ENCODE measurements at regions not wholly inside any gene's neighbourhood (a gene's known extent, or its start where the extent isn't known, plus 50 kb on each side); places are given as distances from the start of the nearest gene placed in this dataset.

GRCh38 chr3:10555263-10555662 is 49.9 kb upstream of the ATP2B2 start:
- DNase-seq (ENCODE audit: low read depth), result no peak

GRCh38 chr3:10556312-10556711 is 50.9 kb upstream of the ATP2B2 start:
- DNase-seq (ENCODE audit: low read depth), result no peak

GRCh38 chr3:10557250-10557649 is 51.9 kb upstream of the ATP2B2 start:
- DNase-seq (ENCODE audit: low read depth), result no peak

GRCh38 chr3:10557781-10558373 is 52.5 kb upstream of the ATP2B2 start:
- no peak for DNase-seq (ENCODE audit: low read depth)

- DNase-seq (ENCODE audit: low read depth), result no peak
These were observed 53.4 kb upstream of the ATP2B2 start for GRCh38 chr3:10558736-10559135.

- DNase-seq (ENCODE audit: low read depth), result no peak
These were observed 54.9 kb upstream of the ATP2B2 start for GRCh38 chr3:10560060-10560861.

GRCh38 chr3:10561162-10561945 is 56.0 kb upstream of the ATP2B2 start:
- DNase-seq (ENCODE audit: low read depth), result no peak

- no peak for DNase-seq (ENCODE audit: low read depth)
These were observed 56.7 kb upstream of the ATP2B2 start for GRCh38 chr3:10561946-10562560.

- no peak for DNase-seq (ENCODE audit: low read depth)
These were observed 58.0 kb upstream of the ATP2B2 start for GRCh38 chr3:10563396-10563795.

- no peak for DNase-seq (ENCODE audit: low read depth)
These were observed 60.4 kb upstream of the ATP2B2 start for GRCh38 chr3:10565814-10566213.

- DNase-seq (ENCODE audit: low read depth), result no peak
These were observed 61.1 kb upstream of the ATP2B2 start for GRCh38 chr3:10566451-10566850.

- DNase-seq (ENCODE audit: low read depth), result no peak
These were observed 63.2 kb upstream of the ATP2B2 start for GRCh38 chr3:10568549-10568948.

GRCh38 chr3:10570196-10570946 is 65.0 kb upstream of the ATP2B2 start:
- DNase-seq (ENCODE audit: low read depth), result no peak

- DNase-seq (ENCODE audit: low read depth), result no peak
These were observed 68.8 kb upstream of the ATP2B2 start for GRCh38 chr3:10574101-10574620.

GRCh38 chr3:10575601-10576160 is 70.3 kb upstream of the ATP2B2 start:
- no peak for DNase-seq (ENCODE audit: low read depth)

- DNase-seq (ENCODE audit: low read depth), result no peak
These were observed 72.1 kb upstream of the ATP2B2 start for GRCh38 chr3:10577486-10577885.

GRCh38 chr3:10580426-10580825 is 75.0 kb upstream of the ATP2B2 start:
- DNase-seq (ENCODE audit: low read depth), result no peak

- DNase-seq (ENCODE audit: low read depth), result no peak
These were observed 75.9 kb upstream of the ATP2B2 start for GRCh38 chr3:10581251-10581650.

- no peak for DNase-seq (ENCODE audit: low read depth)
These were observed 76.3 kb upstream of the ATP2B2 start for GRCh38 chr3:10581716-10582115.

GRCh38 chr3:10582733-10583132 is 77.3 kb upstream of the ATP2B2 start:
- DNase-seq (ENCODE audit: low read depth), result no peak

Data from stimulated activated CD8-positive, alpha-beta memory T cell treated with anti-CD3 and anti-CD28 coated beads, Interleukin-12 subunit alpha, Interleukin-12 subunit beta, amount 100 ng/mL, for 1 hour (primary cell).